COLO668 (cell line): ENCODE measurements at regions not wholly inside any gene's neighbourhood (a gene's known extent, or its start where the extent isn't known, plus 50 kb on each side); places are given as distances from the start of the nearest gene placed in this dataset.

Experiments
- DNase-seq: peaks from one replicate; lab custom pipeline; 2025; ENCODE audit not compliant: unreplicated experiment; lab: John Stamatoyannopoulos, UW

DNA sequence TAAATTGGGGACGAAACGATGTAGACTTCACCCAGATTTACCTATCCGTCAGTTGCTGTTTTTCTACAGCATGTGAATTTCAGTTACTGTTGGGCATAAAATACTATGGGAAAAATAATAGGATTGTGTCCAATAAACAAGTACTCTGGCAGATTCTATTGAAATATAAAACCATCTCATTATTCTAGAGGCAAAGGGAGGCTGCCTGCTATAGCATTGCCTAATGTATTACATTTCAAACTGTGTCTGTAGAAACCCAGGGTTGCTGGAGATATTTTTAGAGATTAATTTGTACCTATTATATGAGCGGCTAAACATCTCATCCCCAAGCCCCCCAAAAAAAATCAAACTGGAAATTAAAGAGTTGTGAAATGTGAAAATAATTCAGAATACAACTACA lies 159.6 kb upstream of the IL12A start:
- DNase-seq, result no peak

DNA sequence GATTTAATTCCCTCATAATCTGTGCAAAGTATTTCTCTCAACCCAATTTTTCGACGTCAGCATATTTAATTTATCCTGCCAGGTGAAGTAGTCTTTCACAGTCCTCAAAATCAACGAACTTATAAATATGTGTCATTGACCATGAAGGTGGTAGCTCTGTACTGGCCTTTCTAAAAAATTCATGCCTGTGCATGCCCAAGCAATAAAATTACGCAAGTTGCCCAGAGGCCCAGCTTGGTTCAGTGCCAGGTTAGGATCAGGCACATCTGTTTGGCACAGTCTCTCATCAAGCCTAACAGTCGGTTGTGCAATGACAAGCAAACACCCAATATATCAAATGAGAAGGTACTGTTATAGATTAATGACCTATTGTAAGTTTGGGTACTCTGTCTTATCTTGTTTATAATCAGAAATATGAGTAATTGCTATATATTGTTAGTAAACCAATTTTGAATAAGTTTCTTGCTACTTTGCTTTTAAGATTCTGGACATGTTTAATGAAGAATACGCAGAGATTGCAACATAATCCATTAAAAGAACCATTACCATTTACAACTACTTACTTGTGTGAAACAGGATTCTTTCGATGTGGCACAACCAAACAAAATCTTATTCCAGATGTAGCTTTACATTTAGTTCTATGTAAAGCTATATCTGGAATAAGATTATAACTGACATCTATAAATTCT lies 159.0 kb upstream of the IL12A start:
- peak; percentile 58 for DNase-seq

DNA sequence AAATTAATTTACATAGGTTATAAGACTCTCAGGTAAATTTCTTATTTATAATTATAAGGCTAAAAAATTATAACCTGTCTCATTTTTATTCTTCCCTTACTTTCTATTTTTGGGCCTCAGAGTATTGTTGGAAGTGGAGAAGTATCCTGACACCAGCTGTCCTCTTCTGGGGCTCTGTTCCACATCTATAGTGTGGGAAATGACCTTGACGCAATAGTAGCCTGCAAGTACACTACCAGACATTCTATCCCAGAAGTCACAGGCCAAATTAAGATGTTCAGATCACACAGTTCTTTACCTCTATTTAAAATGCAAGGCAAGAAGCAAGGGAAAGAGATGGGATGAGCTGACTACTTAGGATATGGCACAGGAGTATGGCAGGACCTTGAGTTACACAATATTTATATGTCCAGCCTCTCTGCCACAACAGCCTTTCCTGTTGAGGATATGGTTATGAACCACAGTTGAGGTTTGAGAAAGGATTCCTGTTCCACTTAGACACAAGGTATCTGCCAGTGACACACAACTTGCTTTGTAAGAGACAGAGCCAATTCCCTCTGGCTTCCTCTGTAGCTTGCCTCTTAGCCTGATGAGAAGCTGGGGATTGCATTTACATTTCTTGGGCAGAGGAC lies 158.0 kb upstream of the IL12A start:
- DNase-seq, result no peak

DNA sequence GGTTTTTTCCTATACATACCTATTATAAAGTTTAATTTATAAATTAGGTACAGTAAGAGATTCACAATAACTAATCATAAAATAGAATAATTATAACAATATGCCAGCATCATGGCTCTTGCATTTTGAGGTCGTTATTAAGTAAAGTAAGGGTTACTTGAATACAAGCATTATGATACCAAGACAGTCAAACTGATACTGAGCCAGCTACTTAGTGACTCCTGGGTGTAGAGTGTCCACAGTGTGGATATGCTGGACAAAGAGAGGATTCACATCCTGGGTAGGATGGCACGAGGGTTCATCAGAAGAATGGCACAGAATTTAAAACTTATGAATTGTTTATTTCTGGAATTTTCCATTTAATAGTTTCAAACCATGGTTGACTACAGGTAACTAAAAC lies 157.2 kb upstream of the IL12A start:
- no peak for DNase-seq

DNA sequence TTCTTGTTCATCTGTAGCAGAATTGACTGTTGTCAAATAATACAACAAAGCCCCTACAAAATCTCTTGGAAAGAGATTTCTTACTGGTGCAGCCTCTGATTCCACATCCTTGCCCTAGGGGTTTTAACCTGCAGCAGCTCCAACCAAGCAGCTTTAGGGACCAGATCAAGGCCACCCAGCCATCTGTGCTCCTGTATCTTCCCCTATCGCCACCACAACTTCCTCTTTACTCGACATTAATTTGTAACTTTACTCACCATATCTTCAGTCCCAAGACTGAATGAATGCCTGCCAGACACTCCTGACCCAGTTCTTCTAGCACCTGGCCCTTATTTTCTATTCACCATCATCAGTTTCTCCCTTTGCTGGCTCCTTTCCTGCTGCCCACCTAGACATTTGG lies 156.6 kb upstream of the IL12A start:
- DNase-seq, result no peak

DNA sequence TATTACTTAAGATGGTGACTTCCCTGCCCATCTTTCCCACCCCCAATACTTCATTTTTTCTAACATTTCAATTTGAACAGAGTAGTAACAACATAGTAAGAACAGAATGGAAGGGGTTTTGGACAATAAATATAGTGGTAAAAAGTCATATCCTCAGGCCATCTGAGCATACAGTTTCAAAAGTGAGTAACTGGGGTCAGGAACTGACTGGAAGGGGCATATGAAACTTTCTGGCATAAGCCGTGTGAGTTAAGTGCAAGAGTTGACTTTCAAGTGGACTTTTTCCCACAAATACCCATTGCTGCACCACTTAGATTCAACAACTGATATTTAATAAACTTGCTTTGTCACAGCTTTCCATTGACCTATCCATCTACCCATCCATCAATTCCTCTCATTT lies 153.5 kb upstream of the IL12A start:
- no peak for DNase-seq

DNA sequence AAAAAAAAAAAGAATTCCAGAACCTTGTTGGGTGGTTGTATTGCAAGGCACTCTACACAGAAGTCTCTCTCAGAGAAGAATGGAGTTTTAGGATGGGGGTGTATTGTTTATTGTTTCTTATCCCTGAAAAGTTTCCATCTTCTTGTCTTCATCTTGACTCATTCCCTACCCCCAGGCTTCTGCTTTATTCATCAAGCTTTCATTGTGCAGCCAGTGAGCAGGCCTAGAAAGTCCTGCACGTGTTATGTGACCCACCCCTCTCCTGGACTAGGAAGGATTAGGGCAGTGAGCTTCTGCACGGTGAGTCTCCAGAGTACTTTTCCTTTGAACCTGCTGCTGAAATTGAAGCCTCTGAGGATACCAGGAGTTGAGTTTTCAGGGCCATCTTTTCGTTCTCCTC lies 150.9 kb upstream of the IL12A start:
- no peak for DNase-seq

DNA sequence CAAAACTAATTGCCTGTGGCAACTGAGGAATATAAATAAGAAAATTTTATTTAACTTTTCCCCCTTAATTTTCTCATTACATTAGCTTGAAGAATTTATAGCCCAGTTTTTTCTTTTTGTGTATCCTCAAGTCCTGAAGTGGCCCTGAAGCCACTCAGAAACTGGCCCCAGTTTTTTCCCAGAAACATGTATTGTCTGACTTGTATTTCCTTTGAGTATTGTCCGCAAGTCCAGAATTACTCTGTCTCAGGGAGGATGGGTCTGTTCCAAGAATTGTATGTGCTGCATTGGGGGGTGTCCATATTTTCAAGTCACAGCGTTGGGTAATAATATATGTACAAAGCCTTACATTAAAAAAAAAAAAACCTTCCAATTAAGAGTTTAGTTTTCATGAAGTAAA lies 149.7 kb upstream of the IL12A start:
- no peak for DNase-seq

DNA sequence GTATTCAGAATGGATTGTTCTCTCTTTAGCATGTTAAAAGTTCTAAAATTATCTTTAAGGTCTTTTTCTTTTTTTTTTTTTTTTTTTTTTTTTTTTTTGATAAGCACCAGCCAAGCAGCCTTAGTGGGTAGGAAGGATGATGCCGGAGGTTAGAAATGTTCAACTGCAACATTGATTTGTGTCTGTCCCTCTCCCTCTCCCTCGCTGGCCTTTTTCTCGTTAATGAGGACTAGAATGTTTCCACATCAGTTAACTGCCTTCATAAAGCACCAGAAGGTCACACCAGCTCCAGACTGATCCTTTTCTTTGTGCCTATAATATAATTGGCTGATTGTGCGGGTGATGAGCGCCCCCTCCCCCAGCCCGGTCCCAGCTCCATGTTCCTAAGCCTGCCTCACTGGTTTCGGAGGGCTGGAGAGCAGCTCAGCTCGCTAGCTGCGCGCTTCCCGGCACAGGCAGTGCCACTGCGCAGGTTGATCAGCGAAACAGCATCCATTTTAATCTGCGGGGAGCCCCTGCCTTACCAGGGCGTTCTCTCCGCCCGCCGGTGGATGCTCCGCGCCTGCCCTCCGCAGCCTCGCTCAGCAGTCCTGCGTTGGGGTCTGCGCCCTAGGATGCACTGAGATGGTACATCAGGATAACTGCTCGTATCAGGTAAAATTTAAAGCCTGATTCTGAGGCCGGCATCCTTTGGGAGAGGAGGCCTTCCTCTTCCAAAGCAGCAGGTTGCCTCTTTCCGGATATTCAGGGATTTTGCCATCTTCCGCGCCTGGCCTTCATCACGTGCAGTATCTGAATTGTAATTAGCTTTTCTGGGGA lies 148.9 kb upstream of the IL12A start, which contains the start of gene SCHIP1:
Gene SCHIP1 (plus strand): TSS at position 301 of the 819 bp plus-strand sequence.
- no peak for DNase-seq

DNA sequence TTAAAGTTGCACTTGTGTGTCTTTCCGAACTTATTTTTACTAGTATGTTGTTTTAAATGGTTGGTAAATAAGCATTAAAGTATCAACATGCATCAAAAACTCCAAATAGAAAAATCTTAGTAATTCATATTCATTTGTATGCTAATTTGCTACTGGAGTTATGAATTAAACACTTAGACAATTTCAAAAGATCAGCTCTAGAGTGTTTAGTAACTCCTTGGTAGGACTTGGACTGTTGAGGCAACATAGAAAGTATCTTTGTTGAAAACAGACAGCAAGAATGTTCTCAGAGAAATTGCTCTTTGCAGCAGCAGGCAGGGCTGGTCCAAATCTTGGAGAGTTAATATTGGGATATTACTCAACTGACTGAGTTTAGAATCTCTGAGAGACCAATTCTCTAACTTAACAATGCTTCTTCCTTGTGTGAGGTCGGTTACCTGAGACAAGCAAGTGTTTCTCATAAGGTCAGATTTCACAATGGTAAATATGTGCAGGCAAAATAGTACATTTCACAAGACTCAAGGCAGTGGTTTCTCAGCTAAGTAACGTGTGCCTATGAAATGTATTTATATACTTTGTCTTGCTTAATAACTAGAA lies 147.8 kb upstream of the IL12A start:
- DNase-seq, result no peak

DNA sequence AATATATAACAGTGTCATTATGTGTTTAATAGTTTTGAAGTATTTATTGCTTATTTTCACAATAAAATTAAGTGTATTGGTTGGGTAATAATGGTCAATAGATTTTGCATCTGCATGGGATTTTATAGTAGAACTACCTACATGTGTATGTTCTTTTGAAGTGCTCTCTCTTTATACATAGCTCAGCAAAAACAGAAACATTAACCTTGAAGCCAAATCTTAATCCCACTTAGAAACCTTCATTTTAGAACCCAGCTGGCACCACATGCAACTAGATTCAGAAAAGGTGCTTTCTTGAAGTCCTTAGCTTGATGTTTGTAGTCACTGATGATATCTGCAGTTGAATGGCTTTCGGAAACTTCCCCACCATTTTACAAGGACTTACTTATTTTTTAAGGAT lies 146.9 kb upstream of the IL12A start:
- DNase-seq, result no peak

DNA sequence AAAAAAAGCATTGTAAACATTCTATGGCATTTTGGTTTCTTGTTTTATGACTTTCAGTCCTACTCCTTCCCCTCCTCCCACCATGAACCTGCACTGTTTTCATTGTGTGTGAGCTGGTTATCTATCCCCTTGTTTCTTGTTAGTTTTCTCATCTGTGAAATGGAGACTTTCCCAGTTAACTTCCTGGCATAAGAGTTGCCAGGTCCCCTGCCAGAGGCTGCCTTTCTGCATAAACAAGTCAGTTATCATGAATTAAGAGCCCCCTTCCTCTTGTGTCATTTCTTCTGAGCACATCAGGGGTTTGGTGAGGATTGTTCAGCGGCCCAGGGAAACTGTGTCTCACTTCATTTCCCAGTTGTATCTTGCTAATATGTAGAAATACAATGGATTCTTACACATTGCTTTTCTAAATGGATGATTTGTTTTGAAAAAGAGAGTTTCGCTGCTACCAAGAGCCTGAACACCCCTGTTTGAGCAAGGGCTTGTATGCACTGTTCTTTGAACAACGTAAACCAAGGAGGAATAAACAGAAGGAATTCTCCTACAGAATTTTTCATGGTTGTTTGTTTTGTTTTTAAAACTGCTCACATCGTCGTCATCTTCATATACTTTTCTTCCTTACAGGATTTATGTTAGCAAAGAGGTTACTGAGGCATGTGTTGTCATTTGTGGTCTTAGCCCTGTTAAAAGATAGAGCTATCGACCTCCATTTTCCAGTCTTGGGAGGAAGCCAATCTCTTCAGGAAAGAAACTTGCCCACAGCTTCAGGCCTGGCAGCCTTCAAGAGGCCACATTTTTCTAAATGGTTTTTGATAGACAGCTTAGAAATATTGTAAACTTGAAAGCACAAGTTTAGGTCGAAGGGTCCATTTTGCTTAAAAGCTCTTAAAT lies 144.6 kb upstream of the IL12A start:
- DNase-seq, result no peak

DNA sequence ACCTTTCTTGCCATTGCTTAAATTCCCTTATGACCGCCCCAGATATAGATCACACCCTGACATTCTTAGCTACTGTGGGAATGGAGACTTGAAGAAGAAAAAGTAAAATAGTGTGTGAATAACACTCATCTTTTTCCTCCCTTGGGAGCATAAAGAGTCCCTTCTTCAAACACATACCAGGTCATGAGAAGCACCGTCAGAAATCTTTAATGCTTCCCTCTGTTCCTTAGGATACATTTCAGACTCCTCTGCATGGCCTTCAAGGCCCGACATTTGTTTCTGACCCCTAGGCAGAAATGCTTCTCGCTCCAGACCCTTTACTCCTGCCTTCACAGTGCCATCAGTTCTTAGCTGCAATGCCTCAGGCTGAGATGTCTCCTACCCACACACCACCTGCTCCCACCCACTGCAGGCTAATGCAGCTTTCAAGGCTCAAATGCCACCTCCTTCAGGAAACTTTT lies 143.8 kb upstream of the IL12A start:
- no peak for DNase-seq

DNA sequence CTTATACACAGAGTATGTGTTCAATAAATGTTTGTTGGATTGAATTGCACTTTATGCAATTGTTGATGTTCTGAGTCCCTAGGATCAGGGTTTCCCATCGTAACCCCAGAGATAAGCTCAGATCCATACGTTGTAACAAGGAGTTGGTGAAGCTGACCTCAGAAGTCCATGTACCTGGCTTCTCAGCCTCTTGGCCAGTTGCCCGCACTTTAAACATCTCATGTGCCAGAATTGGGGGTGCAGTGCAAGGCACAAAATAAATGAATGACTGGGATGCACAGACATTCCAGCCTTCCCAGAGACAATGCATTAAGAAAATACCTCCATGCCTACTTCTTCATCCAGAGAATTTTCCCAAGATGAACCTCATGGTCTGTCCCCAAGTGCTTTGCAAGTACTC lies 142.9 kb upstream of the IL12A start:
- no peak for DNase-seq

DNA sequence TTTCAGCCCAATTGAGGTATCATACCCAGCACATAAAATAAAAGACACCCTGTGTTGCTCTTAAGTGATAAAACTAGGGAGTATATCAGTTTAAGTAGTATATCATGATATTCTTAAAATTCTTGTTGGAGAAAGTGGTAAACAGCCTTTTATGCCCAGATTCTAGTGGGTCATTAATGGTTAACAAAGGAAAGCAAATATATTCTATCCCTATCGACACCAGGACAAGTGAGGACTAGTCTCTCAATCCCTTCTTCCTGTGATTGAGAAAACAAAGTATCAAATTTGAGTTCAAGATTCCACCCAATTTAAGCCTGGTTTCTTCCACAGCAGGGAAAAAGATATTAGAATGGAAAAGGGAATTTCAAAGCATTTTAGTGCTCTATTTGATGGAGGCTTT lies 142.4 kb upstream of the IL12A start:
- DNase-seq, result no peak

DNA sequence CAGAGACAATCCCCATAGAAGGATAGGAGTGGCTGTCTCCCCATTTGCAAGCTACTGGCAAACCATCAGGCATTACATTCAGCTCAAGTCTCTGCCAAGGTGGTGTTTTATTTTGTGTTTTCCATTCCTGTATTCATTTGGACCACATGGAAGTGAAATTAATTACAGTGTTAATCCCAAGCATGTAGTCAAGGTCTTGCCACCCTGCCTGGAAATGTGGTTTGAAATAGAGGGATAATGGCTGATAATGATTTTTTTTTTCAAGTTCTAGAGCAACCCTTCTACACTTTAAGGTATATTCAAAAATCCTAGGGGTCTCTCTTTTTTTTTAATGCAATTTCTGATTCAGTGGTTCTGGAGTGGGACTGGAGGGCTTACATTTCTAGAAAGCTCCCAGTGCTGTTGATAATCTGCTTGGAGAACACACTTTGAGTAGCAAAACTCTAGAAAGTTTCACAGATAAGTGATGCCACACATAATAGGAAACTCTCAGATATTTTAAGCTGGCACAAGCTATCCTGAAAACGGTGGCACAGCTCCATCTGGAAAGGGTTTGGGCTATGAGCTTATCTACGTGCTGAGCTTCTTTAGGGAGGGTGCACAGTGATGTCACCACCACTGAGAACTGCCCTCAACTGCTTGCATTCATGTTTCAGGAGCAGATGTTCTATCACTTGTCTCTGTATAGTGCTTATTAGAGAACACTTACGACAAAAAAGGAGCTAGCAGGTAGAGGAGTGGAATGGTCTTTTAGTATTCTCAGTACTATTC lies 140.1 kb upstream of the IL12A start:
- no peak for DNase-seq

DNA sequence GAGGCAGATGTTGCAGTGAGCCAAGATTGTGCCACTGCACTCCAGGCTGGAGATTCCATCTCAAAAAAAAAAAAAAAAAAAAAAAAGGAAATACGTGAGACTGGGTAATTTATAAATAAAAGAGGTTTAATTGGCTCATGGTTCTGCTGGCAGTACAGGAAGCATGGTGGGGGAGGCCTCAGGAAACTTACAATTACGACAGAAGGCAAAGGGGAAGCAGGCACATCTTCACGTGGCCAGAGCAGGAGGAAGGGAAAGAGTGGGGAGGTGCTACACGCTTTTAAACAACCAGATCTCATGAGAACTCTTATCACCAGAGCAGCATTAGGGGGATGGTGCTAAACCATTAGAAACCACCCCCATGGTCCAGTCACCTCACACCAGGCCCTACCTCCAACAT lies 138.2 kb upstream of the IL12A start:
- no peak for DNase-seq

DNA sequence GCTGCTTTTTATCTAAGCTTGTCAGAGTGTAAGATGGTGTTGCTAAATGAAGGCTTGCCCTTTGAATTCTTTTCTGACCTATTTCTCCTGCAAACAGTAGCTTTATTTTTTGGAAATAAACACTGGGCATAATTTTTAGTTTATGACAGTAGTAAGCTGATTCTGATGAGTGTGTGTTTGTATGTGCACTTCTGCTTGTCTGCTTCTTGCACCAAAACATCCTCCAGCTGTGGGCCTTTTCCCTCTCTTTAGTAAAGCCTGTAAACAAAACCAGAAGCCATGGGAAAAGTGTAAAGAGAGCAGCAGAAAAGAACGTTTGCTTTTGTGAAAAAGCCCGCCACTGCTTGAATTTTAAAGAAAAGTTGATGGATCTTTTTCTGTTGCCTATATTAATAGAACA lies 136.4 kb upstream of the IL12A start:
- DNase-seq, result no peak

DNA sequence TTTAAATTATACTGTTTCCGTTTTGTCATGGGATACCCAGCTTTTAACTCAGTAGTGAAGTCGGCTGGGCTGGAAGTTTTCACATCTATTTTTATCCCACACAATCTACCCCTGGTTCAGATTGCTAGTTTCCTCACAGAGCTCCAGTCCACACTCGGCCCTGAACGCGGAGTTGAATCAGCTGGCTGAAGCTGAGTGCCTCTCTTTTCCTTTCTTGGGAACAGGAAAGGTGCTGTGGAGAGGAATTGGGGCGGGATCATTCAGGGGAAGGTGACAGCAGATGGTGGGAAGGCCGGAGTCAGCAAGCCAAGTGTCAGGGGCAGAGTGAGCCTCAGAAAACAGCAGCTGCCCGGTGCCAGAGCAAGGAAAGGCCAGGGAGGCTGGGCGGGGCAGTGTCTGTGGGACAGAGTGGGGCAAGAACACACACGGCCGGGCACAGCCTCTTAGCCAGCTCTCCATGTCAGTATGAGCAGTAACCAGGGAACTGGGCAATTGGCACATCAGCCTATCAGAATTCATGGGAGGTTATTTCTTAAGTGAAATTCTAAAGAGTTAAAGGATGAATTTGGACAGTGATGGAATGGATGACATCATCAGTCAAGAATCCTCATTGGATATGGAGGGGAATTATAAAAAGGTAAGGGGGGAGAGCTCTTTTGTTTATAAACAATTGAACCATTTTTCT lies 135.7 kb upstream of the IL12A start:
- no peak for DNase-seq
